GM19463 (cell line): ENCODE measurements at regions not wholly inside any gene's neighbourhood (a gene's known extent, or its start where the extent isn't known, plus 50 kb on each side); places are given as distances from the start of the nearest gene placed in this dataset.
"Not testable (repeated sequence)": the region's sequence is repeated elsewhere in the genome, so short reads cannot be mapped to it uniquely, and the experiment has no call there.

ENCODE experiments used
- ATAC-seq: cut with Tn5 transposase; IDR thresholded peaks from one replicate; pipeline ENCODE4 v1.9.1; 2021; ENCODE audit warnings: mild to moderate bottlenecking, moderate library complexity; ENCODE audit not compliant: unreplicated experiment

DNA sequence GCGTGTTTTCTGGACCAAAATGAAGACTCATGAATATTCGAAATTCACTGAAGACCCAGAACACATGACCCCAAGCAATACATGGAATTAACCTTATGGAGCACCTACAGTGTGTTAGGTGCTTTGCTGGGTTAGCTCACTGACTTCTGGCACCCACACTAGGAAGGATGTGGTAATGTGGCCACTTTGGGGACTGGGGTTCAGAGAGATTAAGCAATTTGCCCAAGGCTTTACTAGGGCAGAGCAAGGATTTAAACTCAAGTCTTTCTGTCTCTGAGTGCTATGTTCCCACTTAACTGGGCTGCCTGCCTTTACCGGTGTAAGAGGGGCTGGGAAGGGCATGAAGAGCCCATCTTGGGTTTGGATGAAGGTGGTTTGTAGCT, 162.0 kb upstream of the ATP6AP2 start:
- ATAC-seq = no peak

DNA sequence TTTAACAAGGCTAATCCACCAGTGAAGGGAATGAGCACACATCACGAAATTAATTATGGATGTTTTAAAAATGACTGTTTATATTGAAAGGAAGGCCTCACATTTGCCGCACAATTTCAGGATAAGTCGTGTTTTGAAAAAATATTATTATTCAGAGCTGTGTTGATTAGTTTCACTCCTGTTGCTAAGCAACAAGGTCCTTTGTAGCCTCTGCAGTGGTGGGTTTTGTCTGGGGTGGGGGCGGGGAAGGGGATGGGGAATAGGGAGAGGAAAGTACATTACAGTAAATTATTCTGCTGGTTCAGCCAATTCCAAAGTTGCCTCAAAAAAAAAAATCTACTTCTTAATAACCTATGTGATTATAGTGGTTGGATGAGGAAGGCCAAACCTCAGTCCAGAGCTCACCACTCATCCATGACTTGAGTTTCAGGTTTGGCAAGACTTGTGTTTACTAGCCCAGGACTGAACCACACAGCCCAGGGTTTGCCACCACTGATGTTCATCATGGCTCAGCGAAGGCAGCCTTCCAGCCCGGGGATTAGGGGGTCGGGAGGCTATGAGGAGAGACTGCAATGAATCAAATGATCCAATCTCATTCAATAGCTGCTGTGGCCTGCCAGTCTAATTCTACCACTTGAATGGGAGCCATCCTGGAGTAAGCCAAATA, 162.5 kb upstream of the ATP6AP2 start:
- no peak for ATAC-seq

GRCh38 chrX:40415675-40416074, 165.1 kb upstream of the ATP6AP2 start:
- ATAC-seq = no peak

DNA sequence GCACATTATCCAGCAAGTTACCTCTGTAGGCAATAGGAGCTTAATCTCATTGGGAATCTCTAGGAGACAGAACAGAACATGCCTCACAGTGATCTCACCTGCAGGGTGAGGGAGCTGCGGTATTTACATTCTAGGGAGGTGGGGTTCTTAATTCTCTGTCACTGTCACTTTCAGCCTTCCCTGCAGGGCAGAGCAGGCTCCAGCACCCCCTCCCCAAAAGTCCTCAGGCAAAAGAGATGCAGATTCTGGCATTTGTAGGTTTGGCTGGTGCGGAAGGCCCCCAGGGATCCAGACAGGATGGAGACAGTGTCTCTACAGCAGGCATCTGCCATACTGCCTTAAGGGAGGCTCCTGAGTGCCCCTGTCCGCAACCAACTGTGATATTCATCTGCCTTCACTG, 166.4 kb upstream of the ATP6AP2 start:
- ATAC-seq = no peak

GRCh38 chrX:40411340-40412111, 169.2 kb upstream of the ATP6AP2 start:
- no peak for ATAC-seq

DNA sequence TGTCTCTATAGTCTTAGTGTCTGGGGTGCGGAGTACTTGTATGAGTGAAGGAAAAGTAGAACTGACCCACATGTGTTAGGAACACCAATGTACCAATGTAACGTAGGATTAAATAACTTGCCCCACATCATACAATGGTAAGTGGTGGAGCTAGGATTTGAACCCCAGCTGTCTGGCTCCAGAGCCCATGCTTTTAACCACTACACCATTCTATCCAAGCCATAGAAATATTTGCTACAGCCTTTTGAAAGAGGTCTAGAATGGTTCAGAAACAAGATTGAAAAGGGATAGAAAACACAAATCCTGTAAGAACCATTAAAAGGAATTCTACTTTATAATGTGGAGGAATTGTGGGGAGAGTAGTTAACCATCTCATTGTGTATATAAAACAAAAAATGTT, 169.9 kb upstream of the ATP6AP2 start:
- ATAC-seq = no peak

DNA sequence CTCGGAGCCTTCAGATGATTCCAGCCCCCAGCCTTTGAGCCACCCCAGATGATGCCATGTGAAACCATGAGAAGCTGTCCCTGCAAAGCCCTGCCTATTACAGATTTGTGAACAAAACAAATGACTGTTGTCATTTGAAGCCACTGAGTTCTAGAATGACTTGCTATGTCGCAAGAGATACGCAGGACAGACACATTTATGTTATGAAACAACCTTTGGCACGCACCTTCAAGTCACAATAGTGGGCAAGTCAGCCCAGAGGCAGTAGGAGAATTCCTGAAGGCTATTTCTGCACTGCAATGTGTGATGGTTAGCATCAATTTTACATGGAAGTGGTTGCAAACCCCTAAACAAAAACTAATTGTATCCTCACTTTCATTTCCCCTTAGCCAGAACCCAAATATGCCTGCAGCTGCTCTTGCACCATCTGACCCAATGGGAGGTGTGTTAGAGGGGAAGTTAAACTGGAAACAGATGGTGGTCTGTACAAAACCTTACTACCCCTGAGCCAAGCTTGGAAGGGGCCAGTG, 174.4 kb upstream of the ATP6AP2 start:
- peak; percentile 53 for ATAC-seq

GRCh38 chrX:40405399-40405798, 175.4 kb upstream of the ATP6AP2 start:
- ATAC-seq = no peak

GRCh38 chrX:40403757-40404156, 177.0 kb upstream of the ATP6AP2 start:
- no peak for ATAC-seq

- ATAC-seq = peak; percentile 75
These were observed 177.8 kb upstream of the ATP6AP2 start for GRCh38 chrX:40402831-40403533.

DNA sequence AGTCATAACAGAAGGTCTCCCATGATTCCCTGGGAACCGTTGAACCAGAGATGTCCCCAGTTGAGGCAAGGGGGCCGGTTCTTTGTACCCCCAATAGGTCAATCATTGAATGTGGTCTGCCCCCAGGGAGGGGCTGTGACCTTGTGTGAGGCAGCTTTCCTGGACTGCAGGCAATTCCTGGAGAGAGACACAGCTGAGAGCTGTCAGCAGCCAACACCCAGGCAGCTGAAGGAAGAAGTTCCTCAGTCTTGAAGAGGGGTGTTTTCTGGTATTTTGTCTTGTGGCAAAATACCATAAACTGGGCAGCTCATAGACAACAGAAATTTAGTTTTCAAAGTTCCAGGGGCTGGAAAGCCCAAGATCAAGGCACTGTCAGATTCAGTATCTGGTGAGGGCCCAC, 185.7 kb upstream of the ATP6AP2 start:
- no peak for ATAC-seq

DNA sequence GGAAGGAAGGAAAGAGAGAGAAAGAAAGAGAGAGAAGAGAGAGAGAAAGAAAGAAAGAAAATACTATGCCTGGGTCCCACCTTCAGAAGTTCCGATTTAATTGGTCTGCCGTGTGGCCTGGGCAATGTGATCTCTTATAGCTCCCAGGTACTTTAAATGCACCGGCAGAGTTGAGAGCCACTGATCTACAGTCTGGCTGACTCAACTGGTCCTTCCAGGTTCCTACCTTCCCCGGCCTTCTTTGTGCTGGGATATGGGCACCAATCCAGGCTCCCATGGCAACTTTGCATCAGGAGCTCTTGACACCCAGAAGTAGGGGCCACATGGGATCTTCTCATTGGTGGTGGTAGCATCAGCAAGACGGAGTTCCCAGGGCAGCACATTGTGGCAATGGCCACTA, 186.5 kb upstream of the ATP6AP2 start:
- ATAC-seq = no peak

- no peak for ATAC-seq
These were observed 188.2 kb upstream of the ATP6AP2 start for GRCh38 chrX:40392599-40392998.

DNA sequence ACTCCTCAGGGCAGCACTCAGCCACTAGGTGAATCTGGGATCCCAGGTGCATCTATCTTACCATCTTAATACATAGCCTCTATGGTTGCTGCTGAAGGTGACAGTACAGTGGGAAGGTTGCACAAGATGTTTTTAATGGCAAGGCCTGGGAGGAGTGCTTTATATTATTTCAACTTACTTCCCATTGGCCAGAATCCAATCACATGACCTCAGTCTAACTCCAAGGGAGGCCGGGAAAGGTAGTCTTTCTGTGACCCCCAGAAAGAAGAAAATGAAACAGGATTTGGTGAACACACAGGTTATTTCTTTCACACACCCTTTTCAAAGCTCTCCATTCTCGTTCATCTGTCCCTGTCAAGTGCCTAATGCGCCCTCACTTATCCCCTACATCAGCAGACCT, 189.1 kb upstream of the ATP6AP2 start:
- ATAC-seq = no peak

DNA sequence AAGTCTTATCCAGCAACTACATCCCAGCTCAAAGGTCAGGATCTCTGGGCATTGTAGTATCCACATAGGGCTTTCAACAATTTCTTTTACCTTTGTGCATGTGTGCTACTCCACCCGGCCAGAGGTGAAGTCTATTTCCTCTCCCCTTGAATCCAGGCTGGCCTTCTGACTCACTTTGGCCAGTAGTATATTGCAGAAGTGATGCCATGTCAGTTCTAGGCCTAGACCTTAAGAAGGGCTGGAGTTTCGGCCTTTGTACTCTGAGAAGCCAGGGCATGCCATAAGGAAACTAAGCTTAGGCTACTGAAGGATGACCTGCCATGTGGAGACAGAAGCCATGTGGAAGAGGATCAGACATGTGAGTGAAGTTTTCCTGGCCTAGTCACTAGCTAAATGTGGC, 191.2 kb upstream of the ATP6AP2 start:
- no peak for ATAC-seq

DNA sequence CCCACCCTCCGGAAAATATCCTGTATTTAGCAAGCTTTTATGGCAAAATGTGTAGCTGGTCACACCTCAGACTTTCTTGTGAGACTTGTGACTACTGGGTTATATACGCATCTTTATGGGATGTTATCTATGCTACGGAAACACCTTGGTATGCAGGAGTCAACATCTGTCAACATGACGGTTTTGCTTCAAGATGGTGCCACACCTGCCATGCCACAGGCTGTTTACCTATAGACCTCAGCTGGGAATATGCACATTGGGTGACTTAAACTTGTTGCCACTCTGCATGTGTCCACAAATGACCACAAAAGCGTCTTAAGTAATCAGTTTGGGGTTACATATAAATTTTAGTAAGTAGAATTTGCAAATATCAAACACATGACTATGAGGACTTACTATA, 192.3 kb upstream of the ATP6AP2 start:
- ATAC-seq = no peak

DNA sequence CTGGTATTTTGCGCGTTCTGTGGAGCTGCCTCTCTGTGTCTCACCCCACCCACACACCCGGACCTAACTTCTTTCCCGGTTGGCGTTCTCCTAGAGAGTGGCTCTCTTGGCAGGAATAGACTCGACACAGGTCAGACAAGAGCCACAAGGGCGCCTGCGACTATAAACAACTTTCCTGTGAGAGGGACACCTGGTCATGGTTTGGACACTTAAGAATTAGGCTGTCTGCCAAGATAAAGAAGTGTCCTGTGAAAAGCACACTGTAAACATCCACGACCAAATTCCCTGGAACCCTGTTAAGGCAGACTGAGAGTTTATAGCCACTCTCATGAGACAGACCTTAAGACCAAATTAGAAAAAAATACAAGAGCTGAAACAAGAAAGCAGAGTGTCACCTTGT, 192.9 kb upstream of the ATP6AP2 start:
- not testable (repeated sequence) for ATAC-seq

DNA sequence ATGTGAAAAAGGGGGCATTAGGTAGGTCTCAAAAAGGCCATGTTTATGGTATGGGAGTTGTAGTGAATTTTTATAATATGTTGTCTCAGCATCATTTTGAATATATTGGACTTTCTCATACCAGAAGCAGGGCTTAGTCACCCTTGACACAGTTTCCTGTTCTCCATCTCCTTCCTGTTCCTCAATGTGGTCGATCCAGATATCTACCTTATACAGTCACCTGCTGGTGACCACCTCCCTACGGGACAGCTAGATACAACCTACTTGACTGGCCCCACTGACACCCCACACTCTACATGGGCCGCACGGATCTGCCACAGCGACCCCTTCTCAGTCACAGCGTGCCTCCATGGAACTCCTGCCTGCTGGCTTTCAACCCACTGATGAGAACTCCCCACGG, 193.5 kb upstream of the ATP6AP2 start:
- ATAC-seq = not testable (repeated sequence)

GRCh38 chrX:40385682-40386081, 195.1 kb upstream of the ATP6AP2 start:
- no peak for ATAC-seq

DNA sequence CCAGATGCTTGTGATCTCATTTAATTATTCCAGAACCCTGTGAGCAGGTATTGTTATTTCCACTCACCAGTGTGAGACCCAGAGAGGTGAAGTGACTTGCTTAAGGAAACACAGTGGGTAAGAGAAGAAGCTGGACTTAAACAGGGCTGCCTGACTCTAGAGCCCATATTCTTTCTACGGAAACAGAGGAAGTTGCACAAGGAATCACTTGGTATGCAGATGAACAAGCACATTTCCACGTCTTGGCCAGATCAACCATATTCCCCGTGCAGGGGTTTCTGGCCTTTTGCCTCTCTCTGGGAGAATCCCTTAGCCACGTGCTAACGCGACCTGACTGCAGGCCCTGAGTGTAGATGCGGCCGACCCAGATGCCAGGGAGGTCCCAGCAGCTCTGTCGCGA, 195.5 kb upstream of the ATP6AP2 start:
- ATAC-seq = no peak

DNA sequence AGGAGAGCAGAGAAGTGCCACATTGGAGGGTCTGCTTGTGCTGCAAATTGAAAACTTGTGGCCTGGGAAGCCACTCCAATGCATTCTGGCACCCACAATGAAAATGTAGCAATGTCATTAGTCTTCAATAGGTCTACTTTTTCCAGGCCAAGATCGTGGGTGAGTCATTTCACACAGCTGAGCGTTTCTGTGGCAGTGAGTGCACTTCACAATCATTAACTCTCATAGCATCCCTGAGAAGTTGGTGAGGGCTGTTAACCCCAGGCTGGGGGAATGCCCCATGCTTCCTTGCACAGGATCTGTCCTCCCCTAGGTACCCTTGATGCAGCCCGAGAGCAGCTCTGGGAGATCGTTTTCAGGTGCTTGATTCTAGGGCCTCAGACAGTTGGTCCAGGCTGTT, 196.8 kb upstream of the ATP6AP2 start:
- ATAC-seq = peak; percentile 81

DNA sequence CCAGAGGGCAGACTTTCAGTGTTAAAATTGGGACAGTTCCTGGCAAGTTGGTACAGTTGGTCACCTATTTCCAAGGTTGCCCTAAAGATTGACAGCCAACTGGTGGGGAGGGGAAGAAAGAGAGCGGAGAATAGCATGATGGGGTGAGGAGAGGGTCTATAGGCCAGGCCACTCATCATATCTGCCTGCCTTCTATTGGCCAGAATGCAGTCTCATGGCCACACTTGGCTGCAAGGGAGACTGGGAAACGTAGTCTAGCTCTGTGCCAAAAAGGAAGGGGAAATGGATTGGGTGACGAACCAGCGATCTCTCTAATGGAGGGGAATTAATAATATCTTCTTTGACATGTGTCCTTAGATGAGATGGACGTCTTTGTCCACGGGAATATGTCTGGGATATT, 197.4 kb upstream of the ATP6AP2 start:
- ATAC-seq = no peak
